ENCODE measurements at regions not wholly inside any gene's neighbourhood (a gene's known extent, or its start where the extent isn't known, plus 50 kb on each side); places are given as distances from the start of the nearest gene placed in this dataset.

DNA sequence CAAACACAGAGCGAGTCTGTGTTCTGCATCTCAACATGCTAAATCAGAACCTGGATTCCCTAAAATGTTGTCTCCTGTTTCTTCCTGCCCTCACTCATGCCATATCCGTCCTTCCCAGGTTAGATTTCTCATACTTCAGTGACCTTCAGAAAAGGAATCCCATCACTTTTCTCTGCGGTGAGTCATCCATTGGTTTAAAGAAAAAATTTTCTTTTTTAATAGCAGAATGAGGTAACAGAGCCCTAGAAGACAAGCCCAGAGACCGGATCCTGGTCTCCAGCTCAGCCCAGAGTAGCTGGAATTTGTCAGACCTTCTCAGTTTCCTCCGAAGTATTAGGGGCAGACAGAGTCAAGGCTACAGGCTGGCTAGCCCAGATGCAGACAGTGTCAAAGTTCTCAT is 143.2 kb upstream of the DMRT1 start:
- H3K9me3 Mint-ChIP-seq, result no peaks in the 10 kb centered on the region
- H3K27ac Mint-ChIP-seq (ENCODE audit: low read depth), result no peak overlapping the region
- DNase-seq (ENCODE audit: low spot score in 2 of 2), result no peak
- H3K4me3 Mint-ChIP-seq, result no peak overlapping the region
- ATAC-seq (replicated peaks; ENCODE audit: extremely low read depth, poor library complexity, severe bottlenecking), result no peak
- H3K4me1 Mint-ChIP-seq, result no peaks in the 10 kb centered on the region
- H3K27me3 Mint-ChIP-seq, result peaks cover 26% of the 10 kb centered on the region
- H3K36me3 Mint-ChIP-seq (ENCODE audit: insufficient read depth), result no peaks in the 10 kb centered on the region

DNA sequence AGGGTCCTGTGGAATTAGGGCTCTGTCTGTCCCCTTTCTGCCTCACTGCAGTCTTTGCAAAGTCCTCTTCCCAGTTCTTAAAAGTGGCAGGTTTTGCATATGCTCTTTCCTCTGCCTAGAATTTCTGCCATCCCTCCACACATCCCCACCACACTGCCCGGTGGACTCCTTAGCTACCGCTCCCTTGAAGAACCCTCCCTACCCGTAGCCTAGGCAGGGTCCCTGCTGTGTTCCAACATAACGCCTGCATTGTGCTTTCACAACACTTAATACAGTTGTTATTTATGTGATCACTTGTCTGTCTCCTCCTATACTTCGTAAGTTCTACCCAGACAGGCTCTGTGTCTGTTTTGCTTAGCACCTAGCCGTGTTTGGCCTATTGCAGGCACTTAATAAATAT is 142.5 kb upstream of the DMRT1 start:
- no peaks in the 10 kb centered on the region for H3K4me1 Mint-ChIP-seq
- no peaks in the 10 kb centered on the region for H3K36me3 Mint-ChIP-seq (ENCODE audit: insufficient read depth)
- ATAC-seq (replicated peaks; ENCODE audit: extremely low read depth, poor library complexity, severe bottlenecking) (no peak), DNase-seq (ENCODE audit: low spot score in 2 of 2) (no peak)
- no peak overlapping the region for H3K27ac Mint-ChIP-seq (ENCODE audit: low read depth)
- H3K4me3 Mint-ChIP-seq, result no peak overlapping the region
- peaks cover 31% of the 10 kb centered on the region for H3K27me3 Mint-ChIP-seq
- H3K9me3 Mint-ChIP-seq, result no peaks in the 10 kb centered on the region

GRCh38 chr9:699396-699795 is 142.1 kb upstream of the DMRT1 start:
- DNase-seq (ENCODE audit: low spot score in 2 of 2) (no peak), ATAC-seq (replicated peaks; ENCODE audit: extremely low read depth, poor library complexity, severe bottlenecking) (no peak)
- no peak overlapping the region for H3K27ac Mint-ChIP-seq (ENCODE audit: low read depth)
- H3K36me3 Mint-ChIP-seq (ENCODE audit: insufficient read depth), result no peaks in the 10 kb centered on the region
- no peaks in the 10 kb centered on the region for H3K4me1 Mint-ChIP-seq
- no peak overlapping the region for H3K4me3 Mint-ChIP-seq
- H3K9me3 Mint-ChIP-seq, result no peaks in the 10 kb centered on the region
- peaks cover 36% of the 10 kb centered on the region for H3K27me3 Mint-ChIP-seq

- Mint-ChIP-seq H3K4me3 (no peak overlapping the region), H3K9me3 (no peaks in the 10 kb centered on the region), H3K36me3 (ENCODE audit: insufficient read depth) (no peaks in the 10 kb centered on the region), H3K4me1 (no peaks in the 10 kb centered on the region), H3K27ac (ENCODE audit: low read depth) (no peak overlapping the region), H3K27me3 (peaks cover 28% of the 10 kb centered on the region)
- no peak for ATAC-seq (replicated peaks; ENCODE audit: extremely low read depth, poor library complexity, severe bottlenecking)
- no peak for DNase-seq (ENCODE audit: low spot score in 2 of 2)
These were observed 140.9 kb upstream of the DMRT1 start for GRCh38 chr9:700365-701282.

- Mint-ChIP-seq H3K9me3 (no peaks in the 10 kb centered on the region), H3K4me1 (peaks cover 7% of the 10 kb centered on the region), H3K36me3 (ENCODE audit: insufficient read depth) (no peaks in the 10 kb centered on the region), H3K27me3 (peaks cover 39% of the 10 kb centered on the region), H3K27ac (ENCODE audit: low read depth) (no peak overlapping the region), H3K4me3 (no peak overlapping the region)
- DNase-seq (ENCODE audit: low spot score in 2 of 2), result no peak
- ATAC-seq (replicated peaks; ENCODE audit: extremely low read depth, poor library complexity, severe bottlenecking), result no peak
These were observed 138.1 kb upstream of the DMRT1 start for GRCh38 chr9:703392-703791.

- Mint-ChIP-seq H3K4me1 (peaks cover 7% of the 10 kb centered on the region), H3K4me3 (peak overlapping the region; percentile 81), H3K36me3 (ENCODE audit: insufficient read depth) (no peaks in the 10 kb centered on the region), H3K27ac (ENCODE audit: low read depth) (no peak overlapping the region), H3K9me3 (no peaks in the 10 kb centered on the region), H3K27me3 (peaks cover 43% of the 10 kb centered on the region)
- no peak for ATAC-seq (replicated peaks; ENCODE audit: extremely low read depth, poor library complexity, severe bottlenecking)
- DNase-seq (ENCODE audit: low spot score in 2 of 2), result no peak
These were observed 135.4 kb upstream of the DMRT1 start for GRCh38 chr9:706073-706472.

GRCh38 chr9:706606-707459 is 134.7 kb upstream of the DMRT1 start:
- ATAC-seq (replicated peaks; ENCODE audit: extremely low read depth, poor library complexity, severe bottlenecking), result no peak
- no peaks in the 10 kb centered on the region for H3K36me3 Mint-ChIP-seq (ENCODE audit: insufficient read depth)
- peak overlapping the region; percentile 81 for H3K4me3 Mint-ChIP-seq
- peaks cover 50% of the 10 kb centered on the region for H3K27me3 Mint-ChIP-seq
- no peaks in the 10 kb centered on the region for H3K9me3 Mint-ChIP-seq
- H3K4me1 Mint-ChIP-seq, result peaks cover 7% of the 10 kb centered on the region
- DNase-seq (ENCODE audit: low spot score in 2 of 2), result no peak
- no peak overlapping the region for H3K27ac Mint-ChIP-seq (ENCODE audit: low read depth)

GRCh38 chr9:708182-708550 is 133.3 kb upstream of the DMRT1 start:
- Mint-ChIP-seq H3K4me3 (peak overlapping the region; percentile 3), H3K9me3 (no peaks in the 10 kb centered on the region), H3K27me3 (peaks cover 53% of the 10 kb centered on the region), H3K36me3 (ENCODE audit: insufficient read depth) (no peaks in the 10 kb centered on the region), H3K4me1 (peaks cover 7% of the 10 kb centered on the region), H3K27ac (ENCODE audit: low read depth) (no peak overlapping the region)
- no peak for DNase-seq (ENCODE audit: low spot score in 2 of 2)
- no peak for ATAC-seq (replicated peaks; ENCODE audit: extremely low read depth, poor library complexity, severe bottlenecking)

DNA sequence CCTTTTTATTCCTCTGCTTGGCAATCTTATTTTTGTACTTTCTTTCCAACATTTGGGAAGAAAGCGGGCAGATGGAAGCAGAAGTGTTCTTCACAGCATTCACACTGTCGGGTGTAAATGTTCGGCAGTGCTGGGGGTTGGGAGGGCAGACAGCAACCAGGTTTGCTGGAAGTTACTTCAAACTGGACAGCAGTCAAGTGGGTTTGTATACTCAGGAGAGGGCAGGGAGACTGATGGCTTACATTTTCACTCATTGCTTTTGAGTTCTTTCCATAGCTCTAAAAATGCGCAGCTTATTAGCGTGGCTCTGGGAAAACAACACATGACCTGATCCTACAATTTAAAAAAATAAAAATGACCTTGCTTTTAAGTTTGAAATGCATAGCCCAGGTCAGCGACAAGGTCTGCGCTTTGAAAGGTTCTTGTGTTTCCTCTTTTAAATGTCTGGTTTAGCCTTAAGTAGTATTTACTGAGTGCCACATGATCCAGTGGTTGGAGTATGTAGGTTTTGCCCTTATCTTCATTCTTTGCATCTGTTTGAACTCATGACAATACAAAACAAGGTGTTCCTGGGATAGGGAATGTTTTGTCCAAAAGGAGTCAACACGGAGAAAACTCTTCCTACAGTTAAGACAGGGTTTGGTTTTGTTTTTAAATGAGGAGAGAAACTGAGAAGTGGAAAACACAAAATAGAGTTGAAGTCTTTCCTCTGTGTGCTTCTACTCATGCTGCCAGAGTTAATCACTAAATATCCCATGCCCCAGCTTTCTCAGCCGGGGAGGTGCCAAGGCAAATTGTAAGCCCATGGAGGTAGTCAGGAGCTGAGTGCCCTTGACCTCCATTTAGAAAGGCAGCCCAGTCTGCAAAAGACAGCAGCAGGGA is 132.7 kb upstream of the DMRT1 start:
- DNase-seq (ENCODE audit: low spot score in 2 of 2) (no peak), ATAC-seq (replicated peaks; ENCODE audit: extremely low read depth, poor library complexity, severe bottlenecking) (no peak)
- H3K4me1 Mint-ChIP-seq, result peaks cover 7% of the 10 kb centered on the region
- H3K27me3 Mint-ChIP-seq, result peaks cover 50% of the 10 kb centered on the region
- H3K9me3 Mint-ChIP-seq, result no peaks in the 10 kb centered on the region
- H3K4me3 Mint-ChIP-seq, result peak overlapping the region; percentile 3
- no peaks in the 10 kb centered on the region for H3K36me3 Mint-ChIP-seq (ENCODE audit: insufficient read depth)
- no peak overlapping the region for H3K27ac Mint-ChIP-seq (ENCODE audit: low read depth)

DNA sequence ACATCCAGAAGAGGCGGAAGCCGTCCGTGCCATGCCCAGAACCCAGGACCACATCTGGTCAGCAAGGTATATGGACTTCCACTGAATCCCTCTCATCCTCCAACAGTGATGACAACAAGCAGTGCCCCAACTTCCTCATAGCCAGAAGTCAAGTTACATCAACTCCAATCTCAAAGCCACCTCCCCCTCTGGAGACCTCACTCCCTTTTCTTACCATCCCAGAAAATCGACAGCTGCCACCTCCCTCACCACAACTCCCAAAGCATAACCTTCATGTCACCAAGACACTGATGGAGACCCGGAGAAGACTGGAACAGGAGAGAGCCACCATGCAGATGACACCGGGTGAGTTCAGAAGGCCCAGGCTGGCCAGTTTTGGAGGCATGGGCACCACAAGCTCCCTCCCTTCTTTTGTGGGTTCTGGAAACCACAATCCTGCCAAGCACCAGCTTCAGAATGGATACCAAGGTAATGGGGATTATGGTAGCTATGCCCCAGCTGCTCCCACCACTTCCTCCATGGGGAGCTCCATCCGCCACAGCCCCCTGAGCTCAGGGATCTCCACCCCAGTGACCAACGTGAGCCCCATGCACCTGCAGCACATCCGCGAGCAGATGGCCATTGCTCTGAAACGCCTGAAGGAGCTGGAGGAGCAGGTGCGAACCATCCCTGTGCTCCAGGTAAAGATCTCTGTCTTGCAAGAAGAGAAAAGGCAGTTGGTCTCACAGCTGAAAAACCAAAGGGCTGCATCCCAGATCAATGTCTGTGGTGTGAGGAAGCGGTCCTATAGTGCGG is 130.3 kb upstream of the DMRT1 start:
- no peak overlapping the region for H3K4me3 Mint-ChIP-seq
- H3K36me3 Mint-ChIP-seq (ENCODE audit: insufficient read depth), result no peaks in the 10 kb centered on the region
- ATAC-seq (replicated peaks; ENCODE audit: extremely low read depth, poor library complexity, severe bottlenecking) (no peak), DNase-seq (ENCODE audit: low spot score in 2 of 2) (no peak)
- H3K9me3 Mint-ChIP-seq, result no peaks in the 10 kb centered on the region
- H3K27me3 Mint-ChIP-seq, result peaks cover 39% of the 10 kb centered on the region
- H3K27ac Mint-ChIP-seq (ENCODE audit: low read depth), result no peak overlapping the region
- H3K4me1 Mint-ChIP-seq, result peaks cover 7% of the 10 kb centered on the region

GRCh38 chr9:711761-712553 is 129.5 kb upstream of the DMRT1 start:
- Mint-ChIP-seq H3K4me1 (peaks cover under 1% of the 10 kb centered on the region), H3K4me3 (no peak overlapping the region), H3K9me3 (no peaks in the 10 kb centered on the region), H3K27me3 (peaks cover 31% of the 10 kb centered on the region), H3K27ac (ENCODE audit: low read depth) (no peak overlapping the region), H3K36me3 (ENCODE audit: insufficient read depth) (no peaks in the 10 kb centered on the region)
- DNase-seq (ENCODE audit: low spot score in 2 of 2), result no peak
- no peak for ATAC-seq (replicated peaks; ENCODE audit: extremely low read depth, poor library complexity, severe bottlenecking)
